ENCODE measurements at regions not wholly inside any gene's neighbourhood (a gene's known extent, or its start where the extent isn't known, plus 50 kb on each side); places are given as distances from the start of the nearest gene placed in this dataset.

DNA sequence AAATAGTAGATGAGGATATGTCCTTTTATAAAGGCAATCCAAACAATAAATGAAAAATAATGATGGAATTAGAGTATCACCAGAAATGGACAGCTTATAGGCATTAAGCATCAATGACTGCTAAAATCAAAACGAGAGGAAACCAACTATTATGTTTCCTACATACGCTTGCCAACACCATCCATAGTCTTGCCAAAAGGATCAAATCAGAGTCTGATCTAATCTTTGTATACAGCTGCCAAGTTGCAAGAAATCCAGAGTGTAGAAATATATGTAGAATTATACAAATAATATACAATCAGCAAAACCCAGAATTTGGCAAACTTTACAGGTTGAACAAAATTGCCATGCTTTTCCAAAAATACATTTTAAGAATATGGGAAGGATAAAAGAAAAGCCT lies 1661.6 kb downstream of the SLITRK1 start:
- TF ChIP-seq, protein P1, sequence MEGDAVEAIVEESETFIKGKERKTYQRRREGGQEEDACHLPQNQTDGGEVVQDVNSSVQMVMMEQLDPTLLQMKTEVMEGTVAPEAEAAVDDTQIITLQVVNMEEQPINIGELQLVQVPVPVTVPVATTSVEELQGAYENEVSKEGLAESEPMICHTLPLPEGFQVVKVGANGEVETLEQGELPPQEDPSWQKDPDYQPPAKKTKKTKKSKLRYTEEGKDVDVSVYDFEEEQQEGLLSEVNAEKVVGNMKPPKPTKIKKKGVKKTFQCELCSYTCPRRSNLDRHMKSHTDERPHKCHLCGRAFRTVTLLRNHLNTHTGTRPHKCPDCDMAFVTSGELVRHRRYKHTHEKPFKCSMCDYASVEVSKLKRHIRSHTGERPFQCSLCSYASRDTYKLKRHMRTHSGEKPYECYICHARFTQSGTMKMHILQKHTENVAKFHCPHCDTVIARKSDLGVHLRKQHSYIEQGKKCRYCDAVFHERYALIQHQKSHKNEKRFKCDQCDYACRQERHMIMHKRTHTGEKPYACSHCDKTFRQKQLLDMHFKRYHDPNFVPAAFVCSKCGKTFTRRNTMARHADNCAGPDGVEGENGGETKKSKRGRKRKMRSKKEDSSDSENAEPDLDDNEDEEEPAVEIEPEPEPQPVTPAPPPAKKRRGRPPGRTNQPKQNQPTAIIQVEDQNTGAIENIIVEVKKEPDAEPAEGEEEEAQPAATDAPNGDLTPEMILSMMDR (IDR thresholded peaks at IDR 0.05; ENCODE audit: low read depth, low read length, missing input control), result no peak
- no peak for TF ChIP-seq JUND (IDR thresholded peaks at IDR 0.05)
- TF ChIP-seq, protein P2, sequence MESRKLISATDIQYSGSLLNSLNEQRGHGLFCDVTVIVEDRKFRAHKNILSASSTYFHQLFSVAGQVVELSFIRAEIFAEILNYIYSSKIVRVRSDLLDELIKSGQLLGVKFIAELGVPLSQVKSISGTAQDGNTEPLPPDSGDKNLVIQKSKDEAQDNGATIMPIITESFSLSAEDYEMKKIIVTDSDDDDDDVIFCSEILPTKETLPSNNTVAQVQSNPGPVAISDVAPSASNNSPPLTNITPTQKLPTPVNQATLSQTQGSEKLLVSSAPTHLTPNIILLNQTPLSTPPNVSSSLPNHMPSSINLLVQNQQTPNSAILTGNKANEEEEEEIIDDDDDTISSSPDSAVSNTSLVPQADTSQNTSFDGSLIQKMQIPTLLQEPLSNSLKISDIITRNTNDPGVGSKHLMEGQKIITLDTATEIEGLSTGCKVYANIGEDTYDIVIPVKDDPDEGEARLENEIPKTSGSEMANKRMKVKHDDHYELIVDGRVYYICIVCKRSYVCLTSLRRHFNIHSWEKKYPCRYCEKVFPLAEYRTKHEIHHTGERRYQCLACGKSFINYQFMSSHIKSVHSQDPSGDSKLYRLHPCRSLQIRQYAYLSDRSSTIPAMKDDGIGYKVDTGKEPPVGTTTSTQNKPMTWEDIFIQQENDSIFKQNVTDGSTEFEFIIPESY (IDR thresholded peaks at IDR 0.05), result no peak
- TF ChIP-seq, protein P3, sequence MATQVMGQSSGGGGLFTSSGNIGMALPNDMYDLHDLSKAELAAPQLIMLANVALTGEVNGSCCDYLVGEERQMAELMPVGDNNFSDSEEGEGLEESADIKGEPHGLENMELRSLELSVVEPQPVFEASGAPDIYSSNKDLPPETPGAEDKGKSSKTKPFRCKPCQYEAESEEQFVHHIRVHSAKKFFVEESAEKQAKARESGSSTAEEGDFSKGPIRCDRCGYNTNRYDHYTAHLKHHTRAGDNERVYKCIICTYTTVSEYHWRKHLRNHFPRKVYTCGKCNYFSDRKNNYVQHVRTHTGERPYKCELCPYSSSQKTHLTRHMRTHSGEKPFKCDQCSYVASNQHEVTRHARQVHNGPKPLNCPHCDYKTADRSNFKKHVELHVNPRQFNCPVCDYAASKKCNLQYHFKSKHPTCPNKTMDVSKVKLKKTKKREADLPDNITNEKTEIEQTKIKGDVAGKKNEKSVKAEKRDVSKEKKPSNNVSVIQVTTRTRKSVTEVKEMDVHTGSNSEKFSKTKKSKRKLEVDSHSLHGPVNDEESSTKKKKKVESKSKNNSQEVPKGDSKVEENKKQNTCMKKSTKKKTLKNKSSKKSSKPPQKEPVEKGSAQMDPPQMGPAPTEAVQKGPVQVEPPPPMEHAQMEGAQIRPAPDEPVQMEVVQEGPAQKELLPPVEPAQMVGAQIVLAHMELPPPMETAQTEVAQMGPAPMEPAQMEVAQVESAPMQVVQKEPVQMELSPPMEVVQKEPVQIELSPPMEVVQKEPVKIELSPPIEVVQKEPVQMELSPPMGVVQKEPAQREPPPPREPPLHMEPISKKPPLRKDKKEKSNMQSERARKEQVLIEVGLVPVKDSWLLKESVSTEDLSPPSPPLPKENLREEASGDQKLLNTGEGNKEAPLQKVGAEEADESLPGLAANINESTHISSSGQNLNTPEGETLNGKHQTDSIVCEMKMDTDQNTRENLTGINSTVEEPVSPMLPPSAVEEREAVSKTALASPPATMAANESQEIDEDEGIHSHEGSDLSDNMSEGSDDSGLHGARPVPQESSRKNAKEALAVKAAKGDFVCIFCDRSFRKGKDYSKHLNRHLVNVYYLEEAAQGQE (IDR thresholded peaks at IDR 0.05), result no peak
- TF ChIP-seq EGR1 (IDR thresholded peaks at IDR 0.05; ENCODE audit: low read depth in 2 of 2), result no peak
- no peak for TF ChIP-seq SP1 (IDR thresholded peaks at IDR 0.05)
- no peak for TF ChIP-seq RXRA (IDR thresholded peaks at IDR 0.05)
- TF ChIP-seq, protein P4, sequence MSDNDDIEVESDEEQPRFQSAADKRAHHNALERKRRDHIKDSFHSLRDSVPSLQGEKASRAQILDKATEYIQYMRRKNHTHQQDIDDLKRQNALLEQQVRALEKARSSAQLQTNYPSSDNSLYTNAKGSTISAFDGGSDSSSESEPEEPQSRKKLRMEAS (IDR thresholded peaks at IDR 0.05), result no peak
- TF ChIP-seq RAD21 (IDR thresholded peaks at IDR 0.05), result no peak
- TF ChIP-seq, protein P5, sequence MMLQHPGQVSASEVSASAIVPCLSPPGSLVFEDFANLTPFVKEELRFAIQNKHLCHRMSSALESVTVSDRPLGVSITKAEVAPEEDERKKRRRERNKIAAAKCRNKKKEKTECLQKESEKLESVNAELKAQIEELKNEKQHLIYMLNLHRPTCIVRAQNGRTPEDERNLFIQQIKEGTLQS (IDR thresholded peaks at IDR 0.05), result no peak
- no peak for TF ChIP-seq YY1 (IDR thresholded peaks at IDR 0.05)
- TF ChIP-seq HNF4G (IDR thresholded peaks at IDR 0.05), result no peak
- TF ChIP-seq FOXA1 (IDR thresholded peaks at IDR 0.05), result no peak
- no peak for TF ChIP-seq GABPA (IDR thresholded peaks at IDR 0.05 in 1 of 2, conservative IDR thresholded peaks at IDR 0.05 in 1 of 2)
